Esophagus muscularis mucosa (tissue), 3 donors: ENCODE measurements at regions not wholly inside any gene's neighbourhood (a gene's known extent, or its start where the extent isn't known, plus 50 kb on each side); places are given as distances from the start of the nearest gene placed in this dataset.

Experiments used
- CTCF ChIP-seq, 3 experiments: fragments of 200-600 bp in 2 of 3; fragments of 450-650 bp in 1 of 3; sonication (generic) in 2 of 3; IDR thresholded peaks; one replicate each; pipeline ENCODE4 v1.5.1; 2017 to 2019; ENCODE audit warnings: antibody characterized with exemption in 3 of 3, mild to moderate bottlenecking in 2 of 3, moderate library complexity in 1 of 3
- POLR2A ChIP-seq: fragments of 450-650 bp; IDR thresholded peaks from one replicate; pipeline ENCODE4 v1.6.1; 2017; ENCODE audit warnings: antibody characterized with exemption, moderate library complexity, mild to moderate bottlenecking, low read depth
- POLR2AphosphoS5 ChIP-seq, 2 donors: sonication (generic); formaldehyde crosslinking; IDR thresholded peaks; one replicate each; pipeline ENCODE4 v1.6.1; 2017; ENCODE audit warnings: antibody characterized with exemption in 2 of 2

DNA sequence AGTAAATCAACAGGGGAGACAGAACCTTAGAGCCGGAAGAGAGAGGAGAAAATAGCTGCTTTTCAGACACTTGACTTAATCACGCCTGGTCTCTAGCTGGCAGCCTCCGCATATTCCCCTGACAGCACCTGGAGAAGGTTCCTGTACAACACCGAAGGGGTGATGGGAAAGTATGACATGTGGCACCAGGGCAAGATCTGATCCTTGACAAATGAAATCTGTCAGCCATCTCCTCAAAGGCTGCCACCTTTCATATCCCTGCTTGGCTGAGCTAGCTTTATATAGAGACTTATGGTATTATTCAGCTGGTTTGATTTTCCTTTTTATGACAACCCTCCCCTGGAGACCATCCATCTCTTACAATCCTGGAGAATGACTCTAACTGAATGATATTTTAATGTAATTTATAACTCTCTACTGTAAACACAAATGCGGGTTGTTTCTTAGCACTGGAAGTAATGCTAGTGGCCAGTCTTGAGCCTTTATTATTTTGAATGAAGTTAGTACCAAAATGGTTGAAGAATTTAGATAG is 1205.3 kb upstream of the CDH8 start:
- TF ChIP-seq POLR2A (no peak), CTCF (IDR thresholded peaks at IDR 0.05) (no peak), POLR2AphosphoS5 (IDR thresholded peaks at IDR 0.05) (no peak)
